Uterus (tissue), 2 donors: ENCODE measurements at regions not wholly inside any gene's neighbourhood (a gene's known extent, or its start where the extent isn't known, plus 50 kb on each side); places are given as distances from the start of the nearest gene placed in this dataset.

Experiments used
- POLR2A ChIP-seq, 2 donors: fragments of 450-650 bp; IDR thresholded peaks; one replicate each; pipeline ENCODE4 v1.6.1; 2016; ENCODE audit warnings: antibody characterized with exemption in 2 of 2, mild to moderate bottlenecking in 1 of 2, moderate library complexity in 1 of 2
- TF ChIP-seq, protein P1 (sequence below), 4 experiments: fragments of 200-600 bp in 2 of 4; fragments of 450-650 bp in 2 of 4; sonication (generic) in 2 of 4; IDR thresholded peaks; one replicate each; pipeline ENCODE4 v1.5.1; 2016 to 2019; ENCODE audit warnings: antibody characterized with exemption in 4 of 4, mild to moderate bottlenecking in 2 of 4, moderate library complexity in 1 of 4

DNA sequence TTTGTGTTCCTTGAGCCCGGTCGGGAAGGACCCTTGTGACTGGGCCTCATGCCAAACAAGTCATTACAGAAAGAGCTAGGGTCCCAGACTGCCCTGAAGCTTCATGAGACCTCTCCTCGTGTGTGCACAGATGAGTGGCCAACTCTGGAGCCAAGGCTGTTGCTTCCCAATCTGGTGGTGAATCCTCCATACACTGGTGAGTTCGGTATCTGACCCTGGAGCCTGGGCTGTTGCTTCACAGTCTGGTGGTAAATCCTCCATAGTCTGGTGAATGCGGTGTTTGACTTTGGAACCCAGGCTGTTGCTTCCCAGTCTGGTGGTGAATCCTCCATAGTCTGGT is 737.8 kb downstream of the MATN1 start:
- TF ChIP-seq POLR2A (IDR thresholded peaks at IDR 0.05) = no peak
- TF ChIP-seq, protein P1, sequence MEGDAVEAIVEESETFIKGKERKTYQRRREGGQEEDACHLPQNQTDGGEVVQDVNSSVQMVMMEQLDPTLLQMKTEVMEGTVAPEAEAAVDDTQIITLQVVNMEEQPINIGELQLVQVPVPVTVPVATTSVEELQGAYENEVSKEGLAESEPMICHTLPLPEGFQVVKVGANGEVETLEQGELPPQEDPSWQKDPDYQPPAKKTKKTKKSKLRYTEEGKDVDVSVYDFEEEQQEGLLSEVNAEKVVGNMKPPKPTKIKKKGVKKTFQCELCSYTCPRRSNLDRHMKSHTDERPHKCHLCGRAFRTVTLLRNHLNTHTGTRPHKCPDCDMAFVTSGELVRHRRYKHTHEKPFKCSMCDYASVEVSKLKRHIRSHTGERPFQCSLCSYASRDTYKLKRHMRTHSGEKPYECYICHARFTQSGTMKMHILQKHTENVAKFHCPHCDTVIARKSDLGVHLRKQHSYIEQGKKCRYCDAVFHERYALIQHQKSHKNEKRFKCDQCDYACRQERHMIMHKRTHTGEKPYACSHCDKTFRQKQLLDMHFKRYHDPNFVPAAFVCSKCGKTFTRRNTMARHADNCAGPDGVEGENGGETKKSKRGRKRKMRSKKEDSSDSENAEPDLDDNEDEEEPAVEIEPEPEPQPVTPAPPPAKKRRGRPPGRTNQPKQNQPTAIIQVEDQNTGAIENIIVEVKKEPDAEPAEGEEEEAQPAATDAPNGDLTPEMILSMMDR (IDR thresholded peaks at IDR 0.05) = no peak
